Osteocyte (in vitro differentiated cells): ENCODE measurements at regions not wholly inside any gene's neighbourhood (a gene's known extent, or its start where the extent isn't known, plus 50 kb on each side); places are given as distances from the start of the nearest gene placed in this dataset.
A peak's percentile ranks its signal among the peaks of the same experiment; 100 is the strongest.

Experiments used
- DNase-seq: peaks from one replicate; pipeline ENCODE4 v3.0.0; 2021; ENCODE audit warnings: mixed read lengths; ENCODE audit not compliant: unreplicated experiment; ENCODE audit errors: extremely low spot score
- H3K27ac Mint-ChIP-seq: one replicate; pipeline ENCODE4 v1.8.0; 2021; ENCODE audit warnings: mild to moderate bottlenecking, mixed read lengths; ENCODE audit not compliant: unreplicated experiment
- H3K27me3 Mint-ChIP-seq: one replicate; pipeline ENCODE4 v1.8.0; 2021; ENCODE audit warnings: mixed read lengths; ENCODE audit not compliant: unreplicated experiment
- H3K36me3 Mint-ChIP-seq: one replicate; pipeline ENCODE4 v1.8.0; 2021; ENCODE audit warnings: mixed read lengths; ENCODE audit not compliant: unreplicated experiment
- H3K4me1 Mint-ChIP-seq: one replicate; pipeline ENCODE4 v1.8.0; 2021; ENCODE audit warnings: mixed read lengths; ENCODE audit not compliant: unreplicated experiment
- H3K4me3 Mint-ChIP-seq: one replicate; pipeline ENCODE4 v1.8.0; 2021; ENCODE audit warnings: mild to moderate bottlenecking, moderate library complexity, mixed read lengths; ENCODE audit not compliant: unreplicated experiment
- H3K9me3 Mint-ChIP-seq: one replicate; pipeline ENCODE4 v1.8.0; 2021; ENCODE audit warnings: mixed read lengths; ENCODE audit not compliant: unreplicated experiment
- CTCF ChIP-seq: fragments of 200-600 bp; sonication (generic); IDR thresholded peaks from 2 replicates; pipeline ENCODE4 v1.5.0; 2021; ENCODE audit warnings: antibody characterized with exemption, mild to moderate bottlenecking, moderate library complexity

GRCh38 chr21:28790335-28790734 lies 202.3 kb downstream of the LTN1 start:
- Mint-ChIP-seq H3K27me3 (no peaks in the 10 kb centered on the region), H3K9me3 (peaks cover 8% of the 10 kb centered on the region), H3K36me3 (no peaks in the 10 kb centered on the region), H3K4me1 (peaks cover 2% of the 10 kb centered on the region), H3K4me3 (no peak overlapping the region), H3K27ac (no peak overlapping the region)
- no peak for DNase-seq
- TF ChIP-seq CTCF, result no peak

GRCh38 chr21:28789523-28789922 lies 203.2 kb downstream of the LTN1 start:
- H3K36me3 Mint-ChIP-seq, result no peaks in the 10 kb centered on the region
- no peaks in the 10 kb centered on the region for H3K4me1 Mint-ChIP-seq
- no peak overlapping the region for H3K4me3 Mint-ChIP-seq
- no peak for TF ChIP-seq CTCF
- no peak for DNase-seq
- no peak overlapping the region for H3K27ac Mint-ChIP-seq
- peaks cover 8% of the 10 kb centered on the region for H3K9me3 Mint-ChIP-seq
- no peaks in the 10 kb centered on the region for H3K27me3 Mint-ChIP-seq

GRCh38 chr21:28788030-28788429 lies 204.6 kb downstream of the LTN1 start:
- Mint-ChIP-seq H3K36me3 (no peaks in the 10 kb centered on the region), H3K27me3 (no peaks in the 10 kb centered on the region), H3K9me3 (peaks cover 8% of the 10 kb centered on the region), H3K4me1 (no peaks in the 10 kb centered on the region), H3K27ac (no peak overlapping the region), H3K4me3 (no peak overlapping the region)
- DNase-seq, result no peak
- no peak for TF ChIP-seq CTCF

GRCh38 chr21:28783641-28784185 lies 209.0 kb downstream of the LTN1 start:
- TF ChIP-seq CTCF, result no peak
- no peak overlapping the region for H3K27ac Mint-ChIP-seq
- no peaks in the 10 kb centered on the region for H3K36me3 Mint-ChIP-seq
- no peaks in the 10 kb centered on the region for H3K4me1 Mint-ChIP-seq
- no peak for DNase-seq
- H3K9me3 Mint-ChIP-seq, result peaks cover 8% of the 10 kb centered on the region
- H3K4me3 Mint-ChIP-seq, result no peak overlapping the region
- no peaks in the 10 kb centered on the region for H3K27me3 Mint-ChIP-seq

GRCh38 chr21:28781602-28782276 lies 210.9 kb downstream of the LTN1 start:
- Mint-ChIP-seq H3K27me3 (no peaks in the 10 kb centered on the region), H3K4me1 (no peaks in the 10 kb centered on the region), H3K36me3 (no peaks in the 10 kb centered on the region), H3K27ac (no peak overlapping the region), H3K9me3 (peaks cover 8% of the 10 kb centered on the region), H3K4me3 (no peak overlapping the region)
- DNase-seq, result no peak
- peak; percentile 53 for TF ChIP-seq CTCF
